Keratinocyte (primary cell): ENCODE measurements at regions not wholly inside any gene's neighbourhood (a gene's known extent, or its start where the extent isn't known, plus 50 kb on each side); places are given as distances from the start of the nearest gene placed in this dataset.

Source experiments
- DNase-seq: peaks from one replicate; pipeline ENCODE4 v3.0.0-alpha.2; 2011; ENCODE audit warnings: low read depth, missing footprints, low spot score
- FAIRE-seq: peaks from 2 replicates; lab custom pipeline; 2011; peaks lifted over from hg19 to GRCh38; lab: Jason Lieb, UNC
- H2AFZ ChIP-seq: 2 replicates; pipeline ENCODE4 v1.6.0; 2012; ENCODE audit warnings: low read length, control low read depth, inconsistent platforms; ENCODE audit not compliant: control insufficient read depth
- H3K27ac ChIP-seq: 2 replicates; pipeline ENCODE4 v1.5.1; 2011; ENCODE audit warnings: low read length; ENCODE audit not compliant: control insufficient read depth, insufficient read depth
- H3K27me3 ChIP-seq: 3 replicates; pipeline ENCODE4 v1.6.0; 2011; ENCODE audit warnings: low read length; ENCODE audit not compliant: control insufficient read depth, insufficient read depth; ENCODE audit errors: extremely low read depth
- H3K36me3 ChIP-seq, 2 experiments: 2 replicates in 1 of 2; 3 replicates in 1 of 2; pipeline ENCODE4 v1.5.1; 2011; ENCODE audit warnings: low read length in 2 of 2, mild to moderate bottlenecking in 1 of 2; ENCODE audit not compliant: control insufficient read depth in 2 of 2, insufficient read depth in 2 of 2; ENCODE audit errors: extremely low read depth in 1 of 2
- H3K4me1 ChIP-seq: 3 replicates; pipeline ENCODE4 v1.5.1; 2011; ENCODE audit warnings: low read length; ENCODE audit not compliant: control insufficient read depth, insufficient read depth; ENCODE audit errors: extremely low read depth
- H3K4me2 ChIP-seq: 3 replicates; pipeline ENCODE4 v1.6.0; 2011; ENCODE audit warnings: low read depth, low read length; ENCODE audit not compliant: control insufficient read depth, insufficient read depth; ENCODE audit errors: extremely low read depth
- H3K4me3 ChIP-seq, 3 experiments: fragments of 200-600 bp in 1 of 3; sonication (generic) in 1 of 3; 2 replicates in 2 of 3; 3 replicates in 1 of 3; pipeline ENCODE4 v1.5.1; 2011 to 2016; ENCODE audit warnings: low read length in 3 of 3, mild to moderate bottlenecking in 3 of 3, control low read depth in 2 of 3, inconsistent platforms in 1 of 3, low read depth in 1 of 3, mixed read lengths in 1 of 3, mixed run types in 1 of 3, moderate library complexity in 1 of 3; ENCODE audit not compliant: control insufficient read depth in 2 of 3, insufficient read depth in 2 of 3; ENCODE audit errors: extremely low read depth in 1 of 3
- H3K79me2 ChIP-seq: 2 replicates; pipeline ENCODE4 v1.6.0; 2012; ENCODE audit warnings: low read length; ENCODE audit not compliant: control insufficient read depth, insufficient read depth
- H3K9ac ChIP-seq: 3 replicates; pipeline ENCODE4 v1.6.0; 2011; ENCODE audit warnings: low read length; ENCODE audit not compliant: control insufficient read depth, insufficient read depth; ENCODE audit errors: extremely low read depth
- H3K9me1 ChIP-seq: 3 replicates; pipeline ENCODE4 v1.6.0; 2011; ENCODE audit warnings: low read length; ENCODE audit not compliant: control insufficient read depth, insufficient read depth; ENCODE audit errors: extremely low read depth
- H3K9me3 ChIP-seq: 2 replicates; pipeline ENCODE4 v1.5.1; 2012; ENCODE audit warnings: low read depth, low read length; ENCODE audit not compliant: control insufficient read depth
- H4K20me1 ChIP-seq: 3 replicates; pipeline ENCODE4 v1.6.0; 2011; ENCODE audit warnings: low read length; ENCODE audit not compliant: control insufficient read depth, insufficient read depth; ENCODE audit errors: extremely low read depth
- EZH2 ChIP-seq: IDR thresholded peaks from one replicate; pipeline ENCODE4 v1.6.1; 2012; ENCODE audit warnings: inconsistent platforms, mild to moderate bottlenecking, low read length, moderate library complexity
- dilution Hi-C: fragments of 300-500 bp; cut with MboI; formaldehyde crosslinking; loops from one replicate; pipeline ENCODE4 v1.7.0; 2020; ENCODE audit warnings: low sequenced_read_pairs; ENCODE audit not compliant: extremely low pct_ligation_motif_present
- TF ChIP-seq, protein P1 (sequence below), 3 experiments: IDR thresholded peaks in 1 of 3; conservative IDR thresholded peaks in 1 of 3; optimal IDR thresholded peaks in 1 of 3; 2 replicates in 2 of 3; 3 replicates in 1 of 3; pipeline versions ENCODE3 to v1.5.1; 2011; ENCODE audit warnings: low read length in 3 of 3, mild to moderate bottlenecking in 3 of 3, moderate library complexity in 2 of 3, control low read depth in 1 of 3, inconsistent platforms in 1 of 3; ENCODE audit not compliant: insufficient read depth in 2 of 3; ENCODE audit errors: extremely low read depth in 1 of 3

DNA sequence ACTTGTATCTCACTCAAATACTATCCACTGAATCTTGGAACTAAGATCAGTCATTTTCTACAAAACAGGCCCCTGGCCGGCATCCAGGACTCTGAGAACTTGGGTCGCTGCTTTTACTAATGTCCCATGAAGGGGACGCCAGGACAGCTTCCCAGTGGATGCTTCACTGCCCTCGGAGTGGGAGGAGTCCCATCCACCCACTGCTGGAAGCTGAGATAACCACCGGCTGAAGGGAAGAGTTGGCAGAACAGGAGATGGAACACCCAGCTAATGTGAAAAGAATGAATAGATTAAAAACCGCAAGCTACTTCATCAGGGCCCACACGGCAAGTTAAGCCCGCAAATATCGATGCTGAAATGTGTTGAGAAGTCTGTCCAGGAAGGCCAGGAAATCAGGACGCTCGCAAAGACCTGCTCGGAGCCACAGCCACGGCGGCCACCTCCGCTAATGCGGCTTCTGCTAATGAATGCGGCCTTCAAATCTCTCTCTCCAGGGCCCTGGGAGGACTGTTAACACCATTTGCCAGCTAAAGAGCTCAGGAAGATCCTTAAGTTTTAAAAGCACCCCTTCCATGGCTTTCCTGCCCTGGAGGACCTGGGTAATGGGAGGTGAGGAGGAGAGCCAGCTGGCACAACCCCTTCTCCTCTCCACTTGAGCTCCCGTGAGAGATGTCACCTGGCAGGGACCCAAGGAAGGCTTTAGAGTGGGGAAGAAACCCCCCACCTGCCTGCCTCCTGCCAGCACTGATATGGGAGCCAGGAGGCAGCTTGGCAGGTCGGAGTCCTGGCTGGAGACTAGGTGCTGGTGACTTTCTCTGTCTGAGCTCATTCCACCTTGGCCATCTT is 226.6 kb upstream of the RPL38 start:
- dilution Hi-C loops, result no loop called here
- H2AFZ ChIP-seq, result no peak overlapping the region
- no peak for DNase-seq
- peaks cover 6% of the 10 kb centered on the region for H3K27me3 ChIP-seq
- TF ChIP-seq EZH2, result no peak
- TF ChIP-seq, protein P1, sequence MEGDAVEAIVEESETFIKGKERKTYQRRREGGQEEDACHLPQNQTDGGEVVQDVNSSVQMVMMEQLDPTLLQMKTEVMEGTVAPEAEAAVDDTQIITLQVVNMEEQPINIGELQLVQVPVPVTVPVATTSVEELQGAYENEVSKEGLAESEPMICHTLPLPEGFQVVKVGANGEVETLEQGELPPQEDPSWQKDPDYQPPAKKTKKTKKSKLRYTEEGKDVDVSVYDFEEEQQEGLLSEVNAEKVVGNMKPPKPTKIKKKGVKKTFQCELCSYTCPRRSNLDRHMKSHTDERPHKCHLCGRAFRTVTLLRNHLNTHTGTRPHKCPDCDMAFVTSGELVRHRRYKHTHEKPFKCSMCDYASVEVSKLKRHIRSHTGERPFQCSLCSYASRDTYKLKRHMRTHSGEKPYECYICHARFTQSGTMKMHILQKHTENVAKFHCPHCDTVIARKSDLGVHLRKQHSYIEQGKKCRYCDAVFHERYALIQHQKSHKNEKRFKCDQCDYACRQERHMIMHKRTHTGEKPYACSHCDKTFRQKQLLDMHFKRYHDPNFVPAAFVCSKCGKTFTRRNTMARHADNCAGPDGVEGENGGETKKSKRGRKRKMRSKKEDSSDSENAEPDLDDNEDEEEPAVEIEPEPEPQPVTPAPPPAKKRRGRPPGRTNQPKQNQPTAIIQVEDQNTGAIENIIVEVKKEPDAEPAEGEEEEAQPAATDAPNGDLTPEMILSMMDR (optimal IDR thresholded peaks at IDR 0.05 in 1 of 3, IDR thresholded peaks at IDR 0.05 in 1 of 3, conservative IDR thresholded peaks at IDR 0.05 in 1 of 3; ENCODE audit: extremely low read depth in 1 of 3, insufficient read depth in 2 of 3, low read length in 3 of 3), result no peak
- no peaks in the 10 kb centered on the region for H3K4me1 ChIP-seq
- H4K20me1 ChIP-seq, result no peaks in the 10 kb centered on the region
- no peaks in the 10 kb centered on the region for H3K79me2 ChIP-seq
- H3K9me1 ChIP-seq, result no peaks in the 10 kb centered on the region
- H3K9ac ChIP-seq, result no peak overlapping the region
- no peaks in the 10 kb centered on the region for H3K9me3 ChIP-seq
- H3K27ac ChIP-seq, result no peak overlapping the region
- no peaks in the 10 kb centered on the region for H3K36me3 ChIP-seq
- no peak overlapping the region for H3K4me3 ChIP-seq
- no peak for FAIRE-seq
- no peak overlapping the region for H3K4me2 ChIP-seq

DNA sequence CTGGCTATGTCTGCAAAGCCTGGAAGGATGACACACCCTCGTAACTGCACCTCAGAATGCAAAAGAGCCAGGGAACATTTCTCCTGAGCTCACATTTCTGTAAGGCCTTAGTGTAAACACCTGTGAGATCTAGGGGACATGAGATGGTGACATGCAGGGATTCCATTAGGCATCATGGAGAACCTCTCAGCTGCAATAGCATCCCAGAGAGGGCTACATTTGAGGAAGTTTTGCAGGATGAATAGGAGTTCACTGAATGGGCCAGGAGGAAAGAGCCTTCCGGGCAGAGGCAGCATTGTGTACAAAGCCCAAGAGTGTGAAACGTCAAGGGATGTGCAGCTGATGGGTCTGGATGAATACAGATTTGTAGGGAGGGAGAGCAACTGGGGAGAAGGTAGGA is 223.0 kb upstream of the RPL38 start:
- no peak overlapping the region for H3K9ac ChIP-seq
- no peak for TF ChIP-seq EZH2
- TF ChIP-seq, protein P1 (optimal IDR thresholded peaks at IDR 0.05 in 1 of 3, IDR thresholded peaks at IDR 0.05 in 1 of 3, conservative IDR thresholded peaks at IDR 0.05 in 1 of 3; ENCODE audit: extremely low read depth in 1 of 3, insufficient read depth in 2 of 3, low read length in 3 of 3), result no peak
- H2AFZ ChIP-seq, result no peak overlapping the region
- H4K20me1 ChIP-seq, result no peaks in the 10 kb centered on the region
- no peaks in the 10 kb centered on the region for H3K9me1 ChIP-seq
- no peaks in the 10 kb centered on the region for H3K36me3 ChIP-seq
- H3K27ac ChIP-seq, result no peak overlapping the region
- H3K27me3 ChIP-seq, result peaks cover 4% of the 10 kb centered on the region
- H3K79me2 ChIP-seq, result no peaks in the 10 kb centered on the region
- FAIRE-seq (no peak), DNase-seq (no peak)
- dilution Hi-C loops, result no loop called here
- H3K4me1 ChIP-seq, result no peaks in the 10 kb centered on the region
- no peak overlapping the region for H3K4me2 ChIP-seq
- no peak overlapping the region for H3K4me3 ChIP-seq
- no peaks in the 10 kb centered on the region for H3K9me3 ChIP-seq
